Limb (tissue), 2 donors: ENCODE measurements at regions not wholly inside any gene's neighbourhood (a gene's known extent, or its start where the extent isn't known, plus 50 kb on each side); places are given as distances from the start of the nearest gene placed in this dataset.
A peak's percentile ranks its signal among the peaks of the same experiment; 100 is the strongest.
"Not testable (repeated sequence)": the region's sequence is repeated elsewhere in the genome, so short reads cannot be mapped to it uniquely, and the experiment has no call there.

Experiments used
- DNase-seq, 2 donors: peaks; one replicate each; pipeline ENCODE4 v3.0.0-alpha.2; 2016; ENCODE audit errors: extremely low spot score in 2 of 2

DNA sequence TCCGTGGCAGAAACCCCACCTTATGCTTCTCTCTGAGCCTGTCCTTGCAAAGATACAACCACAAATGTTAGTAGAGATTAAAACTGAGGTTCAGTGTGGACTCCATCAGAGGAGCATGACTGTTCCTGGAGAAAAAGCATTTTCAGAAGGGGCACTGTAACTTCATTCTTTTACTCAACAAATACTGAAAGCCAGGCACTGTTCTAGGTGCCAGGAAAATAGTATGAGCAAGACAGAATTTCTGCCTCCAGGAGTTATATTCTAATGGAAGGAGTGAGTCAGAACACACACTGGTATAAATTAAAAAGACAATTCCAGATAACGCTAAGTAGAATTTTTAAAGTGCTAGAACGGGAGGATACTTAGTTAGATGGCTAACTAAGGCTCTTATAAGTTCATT lies 251.4 kb upstream of the GAS1 start:
- no peak for DNase-seq

DNA sequence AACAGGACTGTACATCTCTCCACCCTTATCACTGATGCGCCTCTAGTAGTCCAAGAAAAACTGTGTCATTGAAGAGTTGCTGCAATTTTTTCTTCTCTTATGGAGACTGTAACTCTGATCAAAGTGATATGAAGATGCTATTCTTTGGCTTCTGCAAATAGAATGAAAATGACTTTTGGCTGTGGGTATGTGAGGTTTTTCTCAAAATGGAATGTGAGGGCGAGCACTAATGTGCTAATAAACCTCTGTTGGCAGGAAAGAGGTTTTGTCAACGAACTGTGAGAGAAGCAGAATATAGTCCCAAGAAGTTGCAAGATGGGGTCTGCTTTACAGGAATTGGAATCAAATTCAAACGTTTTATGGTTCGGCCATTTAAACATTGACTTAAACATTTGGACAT lies 252.0 kb upstream of the GAS1 start:
- no peak for DNase-seq

- DNase-seq = no peak
Measured at GRCh38 chr9:87199782-87200181, 252.5 kb upstream of the GAS1 start.

DNA sequence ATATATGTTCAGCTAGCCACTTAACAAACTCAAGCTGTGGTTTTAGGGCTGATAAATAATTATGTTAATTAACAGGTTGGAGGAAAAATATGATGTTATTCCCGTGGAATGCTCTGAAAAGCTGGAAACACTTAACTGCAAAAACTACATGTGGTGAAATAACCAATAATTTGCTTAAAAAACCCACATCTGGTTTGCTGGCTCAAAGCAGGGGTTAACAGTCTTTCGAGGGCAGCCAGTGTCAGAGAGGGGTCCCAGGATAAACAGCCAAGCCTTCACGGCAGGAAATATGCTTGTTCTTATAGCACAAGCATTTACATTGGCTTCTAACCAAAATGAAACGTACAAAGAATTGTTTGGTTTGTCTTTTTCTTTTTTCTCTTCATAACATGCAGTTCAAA lies 254.0 kb upstream of the GAS1 start:
- peak in 1 of 2 donors; percentile 87 for DNase-seq

GRCh38 chr9:87206064-87206661 lies 258.9 kb upstream of the GAS1 start:
- DNase-seq = no peak

DNA sequence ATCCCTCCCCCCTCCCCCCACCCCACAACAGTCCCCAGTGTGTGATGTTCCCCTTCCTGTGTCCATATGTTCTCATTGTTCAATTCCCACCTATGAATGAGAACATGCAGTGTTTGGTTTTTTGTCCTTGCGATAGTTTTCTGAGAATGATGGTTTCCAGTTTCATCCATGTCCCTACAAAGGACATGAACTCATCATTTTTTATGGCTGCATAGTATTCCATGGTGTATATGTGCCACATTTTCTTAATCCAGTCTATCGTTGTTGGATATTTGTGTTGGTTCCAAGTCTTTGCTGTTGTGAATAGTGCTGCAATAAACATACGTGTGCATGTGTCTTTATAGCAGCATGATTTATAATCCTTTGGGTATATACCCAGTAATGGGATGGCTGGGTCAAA lies 263.4 kb upstream of the GAS1 start:
- DNase-seq = not testable (repeated sequence)

DNA sequence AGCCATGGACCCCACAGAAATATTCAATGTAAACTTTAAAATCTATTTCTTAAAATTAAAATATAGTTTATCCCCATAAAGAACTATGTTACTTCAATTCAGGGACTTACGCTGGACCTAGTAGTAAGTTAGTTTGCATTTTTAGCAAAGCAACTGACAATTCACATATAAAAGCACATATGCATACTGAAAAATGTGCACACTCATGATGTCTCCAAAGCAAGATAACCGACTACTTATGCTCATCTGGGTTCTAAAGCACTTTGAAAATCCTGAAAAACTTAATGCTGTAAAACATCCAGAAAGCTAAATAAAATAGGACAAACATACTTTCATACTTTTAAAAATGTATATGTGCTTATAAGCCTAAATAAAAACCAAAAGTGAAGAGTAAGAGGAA lies 264.4 kb upstream of the GAS1 start:
- no peak for DNase-seq

GRCh38 chr9:87212605-87213021 lies 265.3 kb upstream of the GAS1 start:
- DNase-seq = peak in 1 of 2 donors; percentile 74

DNA sequence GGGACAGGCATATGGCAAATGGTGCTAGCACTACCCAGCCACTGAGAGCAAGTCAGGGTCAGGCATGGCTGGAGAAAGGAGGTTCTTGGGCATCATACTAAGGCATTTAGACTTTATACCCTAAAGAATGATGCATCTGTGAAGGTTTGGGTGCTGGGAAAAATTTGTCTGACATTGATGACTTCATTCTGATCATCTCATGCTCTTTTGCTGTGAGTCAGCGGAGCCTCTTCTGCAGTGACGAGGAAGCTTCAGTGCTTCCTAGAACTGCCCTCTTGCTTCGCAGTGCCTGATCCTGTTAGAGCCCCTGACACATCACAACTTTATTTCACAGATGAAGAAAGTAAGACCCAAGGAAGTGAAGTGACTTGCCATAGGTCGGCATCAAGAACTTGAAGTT lies 266.6 kb upstream of the GAS1 start:
- no peak for DNase-seq

- DNase-seq = no peak
Measured at GRCh38 chr9:87214991-87215390, 267.7 kb upstream of the GAS1 start.

- no peak for DNase-seq
Measured at GRCh38 chr9:87216036-87216435, 268.7 kb upstream of the GAS1 start.

- DNase-seq = no peak
Measured at GRCh38 chr9:87216897-87217455, 269.7 kb upstream of the GAS1 start.

DNA sequence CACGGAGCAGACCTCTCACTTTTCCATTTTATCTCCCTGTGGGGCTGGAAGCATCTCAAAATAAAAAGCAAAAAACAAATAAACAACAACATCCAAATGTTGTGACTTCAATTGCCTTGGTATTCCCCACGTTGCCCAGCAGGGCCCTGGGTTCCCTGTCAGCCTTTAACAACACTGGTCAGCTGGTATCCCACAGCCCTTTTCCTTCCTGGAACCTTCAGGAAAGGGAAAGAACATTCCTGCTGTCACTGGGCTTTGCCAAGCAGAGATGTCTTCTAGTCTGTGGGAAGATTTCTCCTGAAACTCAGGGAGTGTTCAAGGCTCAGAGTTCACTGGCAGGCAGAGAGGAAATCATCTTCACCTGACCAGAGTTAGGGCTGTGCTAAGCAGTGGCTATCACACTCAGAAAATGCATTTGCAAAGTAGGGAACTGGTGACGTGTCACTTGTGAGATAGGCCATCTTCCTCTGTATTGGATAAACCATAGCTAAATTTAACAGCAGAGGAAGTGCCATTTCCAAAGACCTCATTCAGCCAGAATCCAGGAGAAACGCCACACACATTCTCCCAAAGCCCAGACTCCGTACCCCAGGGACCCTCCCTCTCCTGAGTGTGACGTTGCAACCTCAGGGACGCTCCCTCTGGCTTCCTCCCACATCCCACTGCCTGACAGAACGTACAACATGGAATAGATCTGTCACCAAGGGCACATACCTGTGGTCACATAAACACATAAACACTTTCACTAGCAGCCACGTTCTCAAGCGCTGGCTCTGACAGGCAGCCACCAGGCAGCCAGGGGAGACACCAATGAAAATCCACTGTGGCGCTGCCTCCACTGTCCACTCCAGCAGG lies 274.0 kb upstream of the DAPK1 start:
- no peak for DNase-seq

DNA sequence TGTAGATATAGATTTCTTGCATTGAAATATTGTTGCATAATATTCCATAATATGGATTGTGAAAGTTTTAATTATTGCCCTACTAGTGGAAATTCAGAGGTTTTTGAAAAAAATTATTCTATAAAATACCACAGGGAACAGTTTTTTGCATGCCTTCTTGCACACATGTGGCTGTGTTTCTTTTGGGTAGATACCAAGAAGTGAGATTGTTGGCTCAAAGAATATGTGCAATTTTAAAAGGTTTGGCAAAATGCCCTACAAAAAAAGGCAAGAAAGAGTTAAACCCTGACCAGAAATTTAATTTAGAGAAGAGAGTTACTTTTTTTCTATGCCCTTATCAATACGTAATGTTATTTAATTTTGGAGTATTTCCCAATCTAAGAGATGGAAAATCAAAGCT lies 270.8 kb upstream of the DAPK1 start:
- DNase-seq = no peak

- DNase-seq = no peak
Measured at GRCh38 chr9:87227456-87227855, 270.2 kb upstream of the DAPK1 start.

DNA sequence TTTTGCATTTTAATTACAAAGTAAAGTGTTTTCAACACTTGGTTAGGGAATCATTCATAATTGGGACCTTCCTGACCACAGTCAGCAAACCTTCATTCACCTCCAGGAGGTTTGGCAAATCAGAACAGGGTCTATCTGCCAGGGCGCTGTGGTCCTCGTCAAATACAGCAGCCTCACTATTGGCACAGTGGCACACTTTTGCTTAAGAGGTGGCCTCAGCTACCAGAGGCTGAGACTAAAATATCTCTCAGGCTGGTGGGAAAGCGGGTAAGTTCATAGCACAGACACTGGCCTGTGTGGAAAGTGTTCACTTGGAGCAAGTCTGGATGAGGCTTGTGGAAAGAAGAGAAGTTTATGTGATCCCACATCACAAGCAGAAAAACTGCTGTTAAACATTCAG lies 268.6 kb upstream of the DAPK1 start:
- no peak for DNase-seq

DNA sequence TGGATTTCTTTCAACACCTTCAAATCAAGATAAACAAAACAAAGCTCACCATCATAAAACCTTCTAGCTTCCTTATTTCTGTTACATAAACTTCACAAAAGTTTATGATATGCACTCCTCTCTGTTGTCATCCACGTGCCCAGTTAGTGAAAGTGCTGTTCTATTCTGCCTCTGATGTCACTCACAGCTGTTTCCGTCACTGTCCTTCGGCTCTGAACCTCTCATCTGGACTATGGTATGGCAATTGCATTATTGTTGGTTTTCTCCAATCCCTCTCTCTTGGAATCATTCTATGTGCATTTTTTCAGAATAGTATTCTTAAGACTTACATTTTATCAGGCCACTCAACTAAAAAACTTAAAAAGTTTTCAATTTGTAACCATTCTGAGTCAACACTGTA lies 264.2 kb upstream of the DAPK1 start:
- DNase-seq = no peak

DNA sequence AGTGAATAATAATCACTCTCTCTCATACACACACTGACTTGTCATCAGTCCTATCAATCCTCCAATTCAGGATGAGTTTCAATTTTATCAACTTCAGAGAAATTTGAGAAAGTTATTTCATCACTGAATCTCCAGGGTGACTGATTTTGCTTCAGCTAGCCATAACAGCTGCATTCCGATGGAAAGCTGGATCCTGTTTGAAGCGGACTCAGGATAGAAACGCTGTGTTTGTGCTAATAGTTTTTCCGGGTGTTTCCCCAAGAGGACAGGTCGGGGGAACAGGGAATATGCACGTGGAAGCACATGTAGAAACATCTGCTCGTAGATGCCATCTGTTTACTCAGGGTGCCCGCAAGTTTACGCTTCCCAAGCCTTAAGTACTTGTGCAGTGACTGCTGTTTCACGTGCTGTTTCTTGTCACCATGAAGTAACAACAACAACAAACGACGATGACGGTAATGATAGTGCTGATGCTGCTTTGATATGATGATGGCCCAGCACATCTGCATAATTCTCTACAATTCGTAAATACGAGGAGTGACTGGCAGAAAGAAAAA lies 263.7 kb upstream of the DAPK1 start:
- DNase-seq = no peak

DNA sequence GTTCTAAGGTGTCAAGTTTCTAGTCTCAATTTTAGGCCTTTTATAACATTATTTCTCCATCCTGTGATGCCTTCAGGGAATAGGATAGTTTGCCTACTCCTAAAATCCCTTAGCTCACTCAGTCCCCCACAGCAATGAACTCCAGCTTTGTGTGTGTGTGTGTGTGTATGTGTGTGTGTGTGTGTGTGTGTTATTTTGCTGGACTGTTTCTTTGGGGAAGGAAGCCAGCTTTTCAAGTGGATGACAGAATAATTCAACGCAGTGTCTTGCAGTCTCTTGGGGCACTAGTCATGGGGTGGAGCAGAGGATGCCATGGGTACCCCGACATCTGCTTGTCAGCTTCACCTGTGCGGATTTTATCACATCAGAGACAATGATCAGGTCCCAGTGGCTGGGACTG lies 262.8 kb upstream of the DAPK1 start:
- DNase-seq = no peak

- DNase-seq = no peak
Measured at GRCh38 chr9:87236546-87236945, 261.1 kb upstream of the DAPK1 start.

- peak in 1 of 2 donors; percentile 51 for DNase-seq
Measured at GRCh38 chr9:87237336-87237735, 260.3 kb upstream of the DAPK1 start.

DNA sequence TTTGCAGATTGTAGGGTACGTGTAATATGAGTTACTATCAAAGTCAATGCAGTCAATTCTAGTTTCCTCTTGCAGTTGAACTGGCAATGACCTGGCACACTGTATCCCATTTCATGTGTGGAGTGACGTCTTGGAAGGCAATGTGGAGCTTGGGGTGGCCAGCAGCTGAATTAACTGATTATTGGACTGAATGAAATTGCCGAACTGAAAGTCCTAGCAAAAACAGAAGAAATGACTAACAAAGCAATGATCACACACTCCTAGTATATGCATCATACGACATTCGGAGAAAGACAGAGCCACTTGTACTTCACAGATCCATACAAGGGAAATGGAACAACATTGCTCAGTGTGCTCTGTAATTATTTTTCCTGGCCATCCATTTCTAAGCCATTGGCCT lies 259.1 kb upstream of the DAPK1 start:
- peak in 1 of 2 donors; percentile 39 for DNase-seq

DNA sequence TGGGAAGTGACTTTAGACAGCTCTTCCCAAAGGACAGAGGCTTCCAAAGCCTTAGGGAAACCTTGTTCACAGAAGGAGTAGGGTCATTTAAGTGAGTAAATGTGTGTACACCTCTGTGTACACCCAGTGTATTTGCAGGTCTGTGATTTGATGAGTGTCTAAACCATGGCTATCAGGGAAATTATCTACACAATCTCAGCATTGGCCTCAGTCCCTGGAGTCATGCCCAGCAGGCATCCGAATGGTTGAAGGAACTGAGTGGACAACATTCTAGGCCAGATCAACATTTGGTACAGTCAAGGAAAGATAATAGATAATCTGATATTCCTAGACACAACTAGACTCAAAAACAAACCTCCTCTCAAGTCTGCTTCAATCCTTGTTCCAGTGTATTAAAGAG lies 258.4 kb upstream of the DAPK1 start:
- DNase-seq = no peak
